Fibroblast of the aortic adventitia (primary cell): ENCODE measurements at regions not wholly inside any gene's neighbourhood (a gene's known extent, or its start where the extent isn't known, plus 50 kb on each side); places are given as distances from the start of the nearest gene placed in this dataset.

Experiments used
- DNase-seq: peaks from one replicate; pipeline ENCODE4 v3.0.0-alpha.2; 2010; ENCODE audit warnings: low read depth
- H3K4me3 ChIP-seq: 2 replicates; pipeline ENCODE4 v1.5.1; 2011; ENCODE audit warnings: low read depth, mild to moderate bottlenecking, control low read depth, low read length, moderate library complexity
- CTCF ChIP-seq: IDR thresholded peaks from 2 replicates; pipeline ENCODE4 v1.5.1; 2011; ENCODE audit warnings: mild to moderate bottlenecking, low read length, control low read depth, inconsistent platforms; ENCODE audit not compliant: insufficient read depth

- TF ChIP-seq CTCF: no peak
- H3K4me3 ChIP-seq: no peak overlapping the region
- no peak for DNase-seq
These were observed 928.3 kb upstream of the NRXN1 start for GRCh38 chr2:51960281-51960680.

DNA sequence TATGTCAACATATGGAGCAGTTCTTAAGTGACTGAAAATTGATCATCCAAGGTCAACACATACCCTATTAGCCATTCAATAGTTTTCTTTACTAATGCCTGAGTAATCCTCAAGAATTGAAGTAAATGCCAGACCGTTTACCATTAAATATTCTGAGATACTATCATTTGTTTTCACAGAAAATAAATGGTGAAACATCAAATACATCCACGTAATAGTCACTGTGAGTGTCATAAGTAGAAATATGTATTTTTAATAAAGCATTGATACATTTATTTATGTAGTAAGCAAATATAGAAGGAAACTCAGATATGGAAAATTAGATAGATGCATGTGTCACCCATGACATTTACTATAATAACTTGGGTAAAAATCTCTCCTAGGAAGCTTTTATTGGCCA lies 927.8 kb upstream of the NRXN1 start:
- H3K4me3 ChIP-seq: no peak overlapping the region
- no peak for TF ChIP-seq CTCF
- DNase-seq: no peak

- no peak overlapping the region for H3K4me3 ChIP-seq
- no peak for TF ChIP-seq CTCF
- DNase-seq: peak; percentile 50
These were observed 922.0 kb upstream of the NRXN1 start for GRCh38 chr2:51953931-51954330.

- TF ChIP-seq CTCF: no peak
- no peak for DNase-seq
- H3K4me3 ChIP-seq: no peak overlapping the region
These were observed 889.1 kb upstream of the NRXN1 start for GRCh38 chr2:51921076-51921475.

- H3K4me3 ChIP-seq: no peak overlapping the region
- no peak for TF ChIP-seq CTCF
- no peak for DNase-seq
These were observed 888.6 kb upstream of the NRXN1 start for GRCh38 chr2:51920509-51920908.

DNA sequence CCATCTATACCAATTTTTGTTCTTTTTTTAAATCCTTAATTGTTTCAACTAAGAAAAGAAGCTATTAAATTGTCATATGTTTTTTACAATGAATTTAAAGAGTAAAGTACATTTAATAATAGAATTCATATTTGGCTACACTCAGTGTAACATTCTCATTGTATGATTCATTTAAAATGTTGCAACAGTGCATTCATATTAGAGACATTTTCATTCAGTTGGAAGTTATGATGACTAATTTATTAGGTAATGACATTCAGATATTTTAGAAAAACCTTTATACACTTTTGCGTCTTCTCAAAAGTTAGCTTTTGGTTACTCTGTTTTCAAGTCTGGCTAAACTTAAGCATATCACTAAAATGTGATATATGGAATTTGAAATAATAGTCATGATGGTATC lies 887.5 kb upstream of the NRXN1 start:
- DNase-seq: peak; percentile 72
- no peak for TF ChIP-seq CTCF

DNA sequence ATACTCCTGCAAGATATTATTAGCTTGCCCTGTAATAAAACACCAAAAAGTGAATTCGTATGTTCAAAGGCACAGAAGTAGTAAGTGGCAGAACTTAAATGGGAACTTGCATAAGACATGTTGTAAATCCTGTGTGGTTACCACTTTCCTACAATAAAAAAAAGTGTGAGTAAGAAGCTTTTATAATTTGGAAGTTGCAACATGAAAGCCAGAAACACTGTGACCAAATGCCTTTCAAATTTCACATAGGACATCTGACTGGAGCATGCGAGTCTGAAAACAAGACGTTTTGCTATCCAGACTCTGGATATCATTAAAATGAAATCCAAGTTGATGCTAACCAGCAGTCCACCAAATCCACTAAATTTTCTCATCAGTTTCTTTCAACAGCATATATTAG lies 886.2 kb upstream of the NRXN1 start:
- peak; percentile 49 for DNase-seq

More for the DNA sequence above, 887.5 kb upstream of the NRXN1 start:
- H3K4me3 ChIP-seq: no peak overlapping the region

More for the DNA sequence above, 886.2 kb upstream of the NRXN1 start:
- TF ChIP-seq CTCF: no peak
- no peak overlapping the region for H3K4me3 ChIP-seq
